HG02798 (cell line): ENCODE measurements at regions not wholly inside any gene's neighbourhood (a gene's known extent, or its start where the extent isn't known, plus 50 kb on each side); places are given as distances from the start of the nearest gene placed in this dataset.
"Not testable (repeated sequence)": the region's sequence is repeated elsewhere in the genome, so short reads cannot be mapped to it uniquely, and the experiment has no call there.

Source experiments
- ATAC-seq: cut with Tn5 transposase; IDR thresholded peaks from one replicate; pipeline ENCODE4 v1.9.1; 2021; ENCODE audit warnings: mild to moderate bottlenecking; ENCODE audit not compliant: unreplicated experiment, poor library complexity

- ATAC-seq: not testable (repeated sequence)
Observed at GRCh38 chr16:29261427-29262248, 144.9 kb downstream of the NPIPB11 start.

DNA sequence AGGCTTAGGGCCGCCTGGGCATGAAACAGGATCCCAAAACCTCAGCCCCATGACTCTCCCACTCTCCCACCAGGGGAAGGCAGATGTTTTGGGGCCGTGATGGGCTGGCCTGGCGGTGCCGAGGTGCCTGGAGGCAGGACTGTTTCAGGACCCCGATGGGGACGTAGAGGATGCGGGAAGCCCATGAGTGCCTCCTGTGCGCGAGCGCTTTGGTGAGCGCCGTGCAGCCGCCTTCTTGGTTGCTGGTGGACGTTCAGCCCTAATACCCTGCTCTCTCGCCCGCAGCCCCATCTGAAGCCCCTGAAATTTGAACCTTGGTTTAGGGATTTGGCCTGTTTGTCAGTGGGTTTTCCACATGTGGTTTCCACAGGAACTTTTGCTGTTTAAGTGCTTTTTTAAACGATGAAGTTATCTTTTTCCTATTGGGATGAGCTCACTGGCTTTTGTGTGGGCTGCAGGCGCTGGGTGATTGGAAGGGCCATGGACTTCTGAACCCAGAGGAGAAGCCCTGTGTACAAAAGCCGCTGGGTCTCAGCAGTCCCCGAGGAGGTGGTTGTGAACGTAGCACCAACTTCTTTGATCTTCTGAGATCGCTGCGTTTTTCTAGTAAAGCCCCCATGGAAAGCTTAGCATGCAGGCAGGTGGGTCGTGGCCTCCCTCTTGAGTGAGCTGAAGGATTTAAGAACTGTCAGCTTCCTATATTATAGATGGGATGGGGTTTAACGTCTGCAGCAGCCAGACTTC, 145.7 kb downstream of the NPIPB11 start:
- ATAC-seq: not testable (repeated sequence)

GRCh38 chr16:29259635-29260457, 146.7 kb downstream of the NPIPB11 start:
- ATAC-seq: not testable (repeated sequence)

GRCh38 chr16:29258946-29259634, 147.4 kb downstream of the NPIPB11 start:
- not testable (repeated sequence) for ATAC-seq

DNA sequence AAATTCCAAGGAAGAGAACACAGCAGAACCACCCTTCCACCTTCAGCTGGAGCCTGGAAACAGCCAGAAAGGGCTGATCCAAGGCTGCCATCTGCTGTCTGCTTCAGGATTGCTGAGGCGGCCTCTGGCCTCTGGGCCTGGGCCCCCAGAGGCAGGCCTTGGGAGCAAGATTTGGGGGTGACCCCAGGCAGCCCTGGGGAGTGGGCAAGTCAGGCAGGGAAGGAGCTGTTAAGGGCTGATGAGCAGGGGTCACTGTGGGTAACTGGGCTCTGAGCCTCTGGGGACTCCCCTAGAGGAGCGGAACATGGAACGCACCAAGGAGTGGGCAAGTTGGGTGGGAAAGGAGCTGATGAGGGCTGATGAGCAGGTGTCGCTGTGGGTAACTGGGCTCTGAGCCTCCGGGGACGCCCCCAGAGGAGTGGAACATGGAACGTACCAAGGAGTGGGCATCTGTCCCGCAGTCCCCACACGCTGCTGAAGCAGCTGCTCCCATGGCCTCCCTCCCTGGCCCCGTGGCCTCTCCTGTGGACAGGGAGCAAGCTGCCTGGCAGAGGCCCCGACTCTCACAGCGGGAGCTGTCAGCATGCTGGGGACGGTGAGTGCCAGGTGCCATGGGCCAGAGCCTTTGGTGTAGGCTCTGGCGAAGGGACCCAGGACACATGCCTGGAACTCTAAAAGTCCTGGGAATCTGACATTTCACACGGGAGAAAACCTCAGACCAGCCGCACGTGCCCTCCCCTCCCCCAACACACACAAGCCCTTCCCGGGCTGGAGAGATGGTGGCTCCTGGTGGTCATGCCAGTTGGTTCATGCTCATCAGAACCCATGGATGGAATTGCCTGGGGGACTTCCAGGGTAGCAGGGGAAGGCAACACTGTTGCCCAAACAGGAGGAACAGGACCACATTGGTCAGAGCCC, 148.8 kb downstream of the NPIPB11 start:
- ATAC-seq: not testable (repeated sequence)

- no peak for ATAC-seq
Observed at GRCh38 chr16:29256501-29256981, 150.0 kb downstream of the NPIPB11 start.

DNA sequence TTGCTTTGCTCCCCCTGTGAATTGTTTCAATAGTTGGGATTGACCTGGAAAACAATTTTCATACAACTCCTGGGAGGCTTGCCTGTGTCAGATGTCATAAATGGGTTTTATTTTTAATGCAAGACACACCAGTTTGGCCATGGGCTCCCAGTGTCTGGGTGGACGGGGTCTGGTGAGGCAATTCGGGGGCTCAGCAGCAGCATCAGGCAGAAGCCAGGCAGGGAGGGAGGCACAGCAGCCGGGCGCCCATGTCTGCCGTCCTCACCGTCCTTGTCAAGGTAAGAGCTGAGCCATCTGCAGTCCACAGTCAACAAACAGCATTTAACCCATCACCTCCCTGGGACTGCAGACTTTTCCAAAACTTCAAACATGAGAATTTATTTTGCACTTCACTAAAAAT, 150.6 kb downstream of the NPIPB11 start:
- not testable (repeated sequence) for ATAC-seq

GRCh38 chr16:29255496-29255796, 151.1 kb downstream of the NPIPB11 start:
- not testable (repeated sequence) for ATAC-seq

DNA sequence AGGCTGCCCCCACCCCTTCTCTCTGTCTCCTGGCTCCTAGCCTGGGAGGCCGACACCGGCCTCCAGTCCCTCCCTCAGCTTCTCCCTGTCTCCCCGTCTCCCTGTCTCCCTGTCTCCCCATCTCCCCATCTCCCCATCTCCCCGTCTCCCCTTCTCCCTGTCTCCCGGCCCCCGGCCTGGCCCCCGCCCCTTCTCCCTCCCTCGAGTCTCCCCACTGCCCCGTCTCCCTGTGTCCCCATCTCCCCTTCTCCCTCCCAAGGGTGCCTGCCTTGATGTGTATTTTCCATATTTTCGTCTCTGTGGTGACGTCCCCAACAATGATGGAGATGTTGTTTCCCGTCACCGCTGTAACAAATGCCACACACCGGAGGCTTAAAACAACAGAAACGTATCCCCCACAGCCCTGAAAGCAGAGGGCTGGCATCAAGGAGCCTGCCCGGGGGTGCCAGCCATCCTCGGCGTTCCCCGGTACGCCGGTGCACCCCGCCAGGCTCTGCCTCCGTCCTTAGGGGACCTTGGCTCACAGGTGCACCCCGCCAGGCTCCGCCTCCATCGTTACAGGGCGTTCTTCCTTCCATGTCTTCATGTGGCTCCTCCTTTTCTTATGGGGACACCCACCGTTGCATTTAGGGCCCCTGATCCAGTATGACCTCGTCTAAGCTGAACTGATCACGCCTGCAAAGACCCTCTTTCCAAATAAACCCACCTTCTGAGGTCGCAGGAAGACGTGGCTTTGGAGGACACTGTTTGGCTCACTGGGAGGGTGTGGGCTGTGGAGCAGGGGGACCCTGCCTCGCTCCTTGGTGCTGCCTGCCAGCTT, 151.6 kb downstream of the NPIPB11 start:
- no peak for ATAC-seq

- not testable (repeated sequence) for ATAC-seq
Observed at GRCh38 chr16:29253716-29254590, 152.6 kb downstream of the NPIPB11 start.

- ATAC-seq: not testable (repeated sequence)
Observed at GRCh38 chr16:29253066-29253590, 153.4 kb downstream of the NPIPB11 start.

GRCh38 chr16:29252311-29252710, 154.2 kb downstream of the NPIPB11 start:
- not testable (repeated sequence) for ATAC-seq

- not testable (repeated sequence) for ATAC-seq
Observed at GRCh38 chr16:29251571-29252011, 154.9 kb downstream of the NPIPB11 start.

DNA sequence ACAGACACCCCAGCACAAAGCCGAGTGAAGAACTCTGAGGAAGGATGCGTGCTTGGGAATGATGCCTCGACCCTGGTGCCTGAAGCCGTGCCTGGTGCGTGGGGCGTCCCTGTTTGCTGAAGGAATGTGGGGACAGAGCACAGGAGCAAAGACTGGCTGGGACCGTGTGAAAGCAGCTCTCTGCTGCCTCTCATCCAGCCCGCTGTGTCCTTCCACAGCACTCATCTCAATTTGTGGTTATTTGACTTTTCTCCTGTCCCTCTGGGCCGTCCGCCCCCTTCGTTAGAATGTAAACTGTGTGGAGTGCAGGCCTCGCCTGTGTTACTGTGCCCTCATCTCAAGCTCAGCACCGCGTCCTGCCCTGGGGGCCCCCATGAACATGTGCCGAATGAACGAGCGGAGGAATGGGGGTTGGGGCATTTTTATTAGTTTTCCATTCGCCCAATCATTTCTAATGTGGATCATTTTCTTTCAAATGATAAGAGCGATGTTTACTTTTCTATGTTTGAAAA, 155.5 kb downstream of the NPIPB11 start:
- ATAC-seq: not testable (repeated sequence)

GRCh38 chr16:29250469-29250868, 156.0 kb downstream of the NPIPB11 start:
- not testable (repeated sequence) for ATAC-seq

- not testable (repeated sequence) for ATAC-seq
Observed at GRCh38 chr16:29248940-29249318, 157.6 kb downstream of the NPIPB11 start.
